IMR-90 (cell line): ENCODE measurements at regions not wholly inside any gene's neighbourhood (a gene's known extent, or its start where the extent isn't known, plus 50 kb on each side); places are given as distances from the start of the nearest gene placed in this dataset.

Experiments
- ATAC-seq: fragments of 200-7000 bp; cut with Tn5 transposase; 2 replicates; pipeline ENCODE4 v1.9.1; 2020; ENCODE audit warnings: low read depth, mild to moderate bottlenecking, moderate library complexity
- BruUV-seq: library from RNA; stranded (reverse); fragments of 400-500 nt; replicated peaks from 2 replicates; lab custom pipeline; 2021; lab: Mats Ljungman, UMichigan
- CTCF ChIA-PET: fragments of 300-600 bp; formaldehyde crosslinking; extraction: SDS; loops from one replicate; lab custom pipeline; 2021; ENCODE audit warnings: antibody characterized with exemption; lab: Yijun Ruan, JAX
- POLR2A ChIA-PET: fragments of 300-600 bp; sonication (Branson Sonifier 250); formaldehyde crosslinking; loops from one replicate; lab custom pipeline; 2022; ENCODE audit warnings: antibody characterized with exemption; ENCODE audit not compliant: unreplicated experiment; lab: Charles Lee
- DNase-seq: peaks from one replicate; pipeline ENCODE4 v3.0.0; 2013
- H2AFZ ChIP-seq: replicated peaks from 2 replicates; pipeline ENCODE3; 2013; ENCODE audit warnings: low read length, mild to moderate bottlenecking; ENCODE audit not compliant: poor library complexity
- H2AK5ac ChIP-seq: 2 replicates; pipeline ENCODE4 v1.6.1; 2013; ENCODE audit warnings: low read depth, low read length, inconsistent platforms
- H2AK9ac ChIP-seq: replicated peaks from 2 replicates; pipeline ENCODE3; 2013; ENCODE audit warnings: mild to moderate bottlenecking, low read depth, low read length, moderate library complexity; ENCODE audit not compliant: poor library complexity
- H2BK120ac ChIP-seq: 2 replicates; pipeline ENCODE4 v1.6.1; 2013; ENCODE audit warnings: low read depth, low read length, inconsistent platforms
- H2BK15ac ChIP-seq: 3 replicates; pipeline ENCODE4 v1.6.1; 2013; ENCODE audit warnings: low read depth, low read length, inconsistent platforms
- H2BK20ac ChIP-seq: 2 replicates; pipeline ENCODE4 v1.6.1; 2013; ENCODE audit warnings: low read depth, mild to moderate bottlenecking, inconsistent platforms, low read length, moderate library complexity
- H2BK5ac ChIP-seq: 2 replicates; pipeline ENCODE4 v1.6.1; 2013; ENCODE audit warnings: mild to moderate bottlenecking, low read depth, low read length, inconsistent platforms; ENCODE audit not compliant: poor library complexity, severe bottlenecking
- H3K14ac ChIP-seq: replicated peaks from 2 replicates; pipeline ENCODE4 v1.6.1; 2013; ENCODE audit warnings: low read depth, low read length, inconsistent platforms
- H3K18ac ChIP-seq: 2 replicates; pipeline ENCODE4 v1.6.1; 2013; ENCODE audit warnings: low read depth, low read length, control low read depth
- H3K23ac ChIP-seq: 2 replicates; pipeline ENCODE4 v1.6.1; 2013; ENCODE audit warnings: low read depth, low read length, inconsistent platforms
- H3K27ac ChIP-seq: 2 replicates; pipeline ENCODE4 v1.5.1; 2013; ENCODE audit warnings: mild to moderate bottlenecking, control low read depth, low read length; ENCODE audit not compliant: insufficient read depth
- H3K27me3 ChIP-seq: 2 replicates; pipeline ENCODE4 v1.6.1; 2013; ENCODE audit warnings: low read length; ENCODE audit not compliant: control insufficient read depth, insufficient read depth
- H3K36me3 ChIP-seq: 2 replicates; pipeline ENCODE4 v1.6.1; 2013; ENCODE audit warnings: low read length, mixed read lengths; ENCODE audit not compliant: control insufficient read depth, insufficient read depth
- H3K4ac ChIP-seq: 2 replicates; pipeline ENCODE4 v1.6.1; 2013; ENCODE audit warnings: low read depth, low read length, inconsistent platforms
- H3K4me1 ChIP-seq: 2 replicates; pipeline ENCODE4 v1.6.1; 2013; ENCODE audit warnings: low read length, mixed read lengths; ENCODE audit not compliant: control insufficient read depth, insufficient read depth
- H3K4me2 ChIP-seq: 2 replicates; pipeline ENCODE4 v1.6.1; 2013; ENCODE audit warnings: low read depth, mild to moderate bottlenecking, control low read depth, low read length, moderate library complexity
- H3K4me3 ChIP-seq: 2 replicates; pipeline ENCODE4 v1.5.1; 2013; ENCODE audit warnings: low read depth, mild to moderate bottlenecking, control low read depth, low read length, moderate library complexity; ENCODE audit not compliant: insufficient read depth
- H3K56ac ChIP-seq: 2 replicates; pipeline ENCODE4 v1.6.1; 2013; ENCODE audit warnings: low read length, inconsistent platforms; ENCODE audit not compliant: insufficient read depth; ENCODE audit errors: extremely low read depth
- H3K79me1 ChIP-seq, 2 experiments: 2 replicates each; pipeline ENCODE4 v1.6.1; 2013; ENCODE audit warnings: low read length in 2 of 2, inconsistent platforms in 1 of 2, low read depth in 1 of 2
- H3K9ac ChIP-seq: 2 replicates; pipeline ENCODE4 v1.6.1; 2013; ENCODE audit warnings: low read depth, low read length, control low read depth
- H3K9me1 ChIP-seq: 2 replicates; pipeline ENCODE4 v1.6.1; 2013; ENCODE audit warnings: low read length, inconsistent platforms; ENCODE audit not compliant: insufficient read depth
- H3K9me3 ChIP-seq: 2 replicates; pipeline ENCODE4 v1.6.1; 2013; ENCODE audit warnings: low read length; ENCODE audit not compliant: control insufficient read depth, insufficient read depth
- H4K20me1 ChIP-seq: 2 replicates; pipeline ENCODE4 v1.6.1; 2013; ENCODE audit warnings: low read length, inconsistent platforms; ENCODE audit not compliant: insufficient read depth
- H4K5ac ChIP-seq: 2 replicates; pipeline ENCODE4 v1.6.1; 2013; ENCODE audit warnings: mild to moderate bottlenecking, low read depth, low read length, control low read depth
- H4K8ac ChIP-seq, 2 experiments: 2 replicates each; pipeline ENCODE4 v1.6.1; 2013; ENCODE audit warnings: low read depth in 2 of 2, low read length in 2 of 2, control low read depth in 1 of 2, inconsistent platforms in 1 of 2
- H4K91ac ChIP-seq: 2 replicates; pipeline ENCODE4 v1.6.1; 2013; ENCODE audit warnings: low read depth, low read length, inconsistent platforms; ENCODE audit not compliant: insufficient read depth
- CEBPB ChIP-seq: IDR thresholded peaks from 2 replicates; pipeline ENCODE4 v1.6.1; 2012; ENCODE audit warnings: low read depth, low read length, improper control_type of control experiment
- CHD1 ChIP-seq: IDR thresholded peaks from 2 replicates; pipeline ENCODE4 v1.6.1; 2012; ENCODE audit warnings: low read depth, low read length, improper control_type of control experiment
- ELK1 ChIP-seq: fragments of 150-350 bp; IDR thresholded peaks from 2 replicates; pipeline ENCODE4 v1.6.1; 2016; ENCODE audit warnings: low read depth, mild to moderate bottlenecking, low read length, moderate library complexity, borderline replicate concordance
- FOS ChIP-seq: fragments of 150-350 bp; IDR thresholded peaks from 2 replicates; pipeline ENCODE4 v1.6.1; 2016; ENCODE audit warnings: low read depth, low read length
- NFE2L2 ChIP-seq: fragments of 150-350 bp; IDR thresholded peaks from 2 replicates; pipeline ENCODE4 v1.6.1; 2016; ENCODE audit warnings: low read depth, mild to moderate bottlenecking, low read length
- RAD21 ChIP-seq: IDR thresholded peaks from 2 replicates; pipeline ENCODE4 v1.6.1; 2012; ENCODE audit warnings: low read length, improper control_type of control experiment
- RFX5 ChIP-seq: IDR thresholded peaks from 2 replicates; pipeline ENCODE4 v1.8.0; 2012; ENCODE audit warnings: low read depth, mild to moderate bottlenecking, low read length, moderate library complexity
- SMC3 ChIP-seq: fragments of 150-350 bp; IDR thresholded peaks from 2 replicates; pipeline ENCODE4 v1.6.1; 2016; ENCODE audit warnings: low read depth, mild to moderate bottlenecking, antibody characterized with exemption, low read length, moderate library complexity
- WGBS, 2 experiments: methylation state at CpG; one replicate each; pipeline versions ENCODE4 v1.1.5 to v1.1.7; 2013; ENCODE audit warnings: missing lambda C conversion rate in 2 of 2; ENCODE audit not compliant: insufficient read length in 1 of 2; ENCODE audit errors: extremely low coverage in 2 of 2; 5-methylcytosine and 5-hydroxymethylcytosine counted together
- dilution Hi-C: fragments of 300-500 bp; cut with HindIII; formaldehyde crosslinking; loops from one replicate; pipeline ENCODE4 v1.14.3; 2018; ENCODE audit warnings: low sequenced_read_pairs; ENCODE audit not compliant: unreplicated experiment
- in situ Hi-C: fragments of 300-500 bp; cut with MboI; formaldehyde crosslinking; loops from 3 replicates; pipeline ENCODE4 v1.14.3; 2019; ENCODE audit warnings: low sequenced_read_pairs, inconsistent platforms, mixed read lengths
- intact Hi-C: fragments of 100-400 bp; cut with micrococcal nuclease; formaldehyde crosslinking; loops from 2 replicates; pipeline ENCODE4 v1.10.0; 2022
- TF ChIP-seq, protein P1 (sequence below): fragments of 150-350 bp; IDR thresholded peaks from 2 replicates; pipeline ENCODE4 v1.6.1; 2017; ENCODE audit warnings: mild to moderate bottlenecking, antibody characterized with exemption, low read length, low read depth

DNA sequence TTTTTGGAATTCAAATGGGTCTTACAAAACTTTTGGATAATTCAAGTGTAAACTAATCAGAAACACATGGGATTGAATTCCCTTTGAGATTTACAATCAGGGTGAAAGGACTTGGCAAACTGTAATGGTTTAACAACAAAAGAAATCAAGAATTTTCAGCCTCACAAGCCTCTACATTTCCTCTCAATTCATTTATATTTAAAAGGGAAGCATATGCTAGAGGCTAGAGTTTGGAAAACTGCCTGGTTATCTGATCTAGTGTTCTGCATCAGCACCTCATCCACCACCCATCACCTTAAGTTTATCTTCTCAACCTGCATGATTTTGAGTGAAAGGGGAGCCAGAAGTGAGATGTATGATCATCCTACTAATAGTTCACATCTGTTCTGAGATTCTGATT is 120.7 kb downstream of the TES start (continued):
- no peak for TF ChIP-seq CEBPB
- no peak for TF ChIP-seq SMC3
- no peak for TF ChIP-seq RFX5
- TF ChIP-seq RAD21: no peak

DNA sequence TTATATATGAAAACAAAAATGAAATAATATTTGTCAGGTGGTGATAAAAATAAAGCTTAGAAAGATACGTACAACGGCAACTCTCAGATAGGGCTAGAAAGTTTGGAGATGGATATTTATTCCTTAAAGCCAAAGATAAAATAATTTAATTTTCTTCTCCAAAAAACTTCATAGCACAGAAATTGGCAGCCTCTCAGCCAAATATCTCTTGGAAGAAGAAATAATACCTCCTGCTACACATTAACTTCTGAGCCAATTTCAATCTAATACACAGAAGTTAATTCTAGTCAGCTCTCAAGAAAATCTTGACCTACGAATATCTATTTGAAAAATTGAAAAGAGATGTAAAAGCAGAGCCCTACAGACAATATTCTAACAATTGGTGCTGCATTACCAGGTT is 122.4 kb downstream of the TES start:
- dilution Hi-C loops (no loop called here), in situ Hi-C loops (no loop called here), intact Hi-C loops (no loop called here)
- no peak overlapping the region for H2BK15ac ChIP-seq
- H3K18ac ChIP-seq: no peak overlapping the region
- no peak overlapping the region for H3K56ac ChIP-seq
- BruUV-seq: no TSS peak
- TF ChIP-seq, protein P1, sequence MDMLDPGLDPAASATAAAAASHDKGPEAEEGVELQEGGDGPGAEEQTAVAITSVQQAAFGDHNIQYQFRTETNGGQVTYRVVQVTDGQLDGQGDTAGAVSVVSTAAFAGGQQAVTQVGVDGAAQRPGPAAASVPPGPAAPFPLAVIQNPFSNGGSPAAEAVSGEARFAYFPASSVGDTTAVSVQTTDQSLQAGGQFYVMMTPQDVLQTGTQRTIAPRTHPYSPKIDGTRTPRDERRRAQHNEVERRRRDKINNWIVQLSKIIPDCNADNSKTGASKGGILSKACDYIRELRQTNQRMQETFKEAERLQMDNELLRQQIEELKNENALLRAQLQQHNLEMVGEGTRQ: no peak
- no peak for TF ChIP-seq NFE2L2
- no peak for TF ChIP-seq ELK1
- no peak for TF ChIP-seq RFX5
- TF ChIP-seq CHD1: no peak
- TF ChIP-seq FOS: no peak
- TF ChIP-seq CEBPB: no peak
- H3K23ac ChIP-seq: no peak overlapping the region
- H3K79me1 ChIP-seq: no peaks in the 10 kb centered on the region
- H3K9me3 ChIP-seq: peaks cover 4% of the 10 kb centered on the region
- H2AFZ ChIP-seq: no peak overlapping the region
- no peaks in the 10 kb centered on the region for H4K20me1 ChIP-seq
- H3K4me2 ChIP-seq: no peak overlapping the region
- H3K27me3 ChIP-seq: no peaks in the 10 kb centered on the region
- peaks cover 6% of the 10 kb centered on the region for H3K4me1 ChIP-seq
- no peak overlapping the region for H4K8ac ChIP-seq
- no peak overlapping the region for H2AK5ac ChIP-seq
- CTCF ChIA-PET: interaction anchor here (0.6 kb wide), 1 partner anchor 21 kb away, joined by 3 read pairs; no protein-coding TSS in a partner anchor
- no peak overlapping the region for H2BK120ac ChIP-seq
- no peak overlapping the region for H2BK5ac ChIP-seq
- no peak for ATAC-seq
- POLR2A ChIA-PET: no interaction called here
- H3K4ac ChIP-seq: no peak overlapping the region
- H3K9ac ChIP-seq: no peak overlapping the region
- H4K5ac ChIP-seq: no peak overlapping the region
- H3K9me1 ChIP-seq: peaks cover 4% of the 10 kb centered on the region
- DNase-seq: no peak
- H2BK20ac ChIP-seq: no peak overlapping the region
- no peak overlapping the region for H4K91ac ChIP-seq
- H3K27ac ChIP-seq: no peak overlapping the region
- no peak overlapping the region for H2AK9ac ChIP-seq
- no peaks in the 10 kb centered on the region for H3K36me3 ChIP-seq
- no peak overlapping the region for H3K4me3 ChIP-seq
- no CpG with 5 or more reads among the region's 3 CpGs for WGBS, 2 experiments
- H3K14ac ChIP-seq: no peak overlapping the region
